Naive thymus-derived CD4-positive, alpha-beta T cell (primary cell): ENCODE measurements at regions not wholly inside any gene's neighbourhood (a gene's known extent, or its start where the extent isn't known, plus 50 kb on each side); places are given as distances from the start of the nearest gene placed in this dataset.

Source experiments
- ATAC-seq: fragments of 150-1000 bp; cut with Tn5 transposase; 2 replicates; pipeline ENCODE4 v1.10.0; 2021; ENCODE audit warnings: mild to moderate bottlenecking, moderate library complexity
- CTCF ChIA-PET: fragments of 350-600 bp; sonication (Branson Sonifier 250); formaldehyde crosslinking; loops from one replicate; lab custom pipeline; 2021; ENCODE audit warnings: antibody characterized with exemption; lab: Charles Lee
- POLR2A ChIA-PET: fragments of 350-600 bp; sonication (Branson Sonifier 250); formaldehyde crosslinking; loops from one replicate; lab custom pipeline; 2021; ENCODE audit warnings: antibody characterized with exemption, inconsistent platforms; lab: Charles Lee
- DNase-seq, 9 donors: peaks; one replicate each; pipeline versions ENCODE4 v3.0.0 to v3.0.0-alpha.2; 2020 to 2022; ENCODE audit warnings: mixed read lengths in 1 of 9
- H3K27ac ChIP-seq: one replicate; pipeline ENCODE4 v1.7.0; 2013; ENCODE audit warnings: mild to moderate bottlenecking, low read depth, low read length, moderate library complexity
- H3K27me3 ChIP-seq, 2 donors: one replicate each; pipeline ENCODE4 v1.7.0; 2013; ENCODE audit warnings: low read length in 2 of 2, mild to moderate bottlenecking in 2 of 2, moderate library complexity in 2 of 2; ENCODE audit not compliant: control insufficient read depth in 2 of 2, insufficient read depth in 2 of 2
- H3K36me3 ChIP-seq, 3 experiments: 1 replicate in 2 of 3; 2 replicates in 1 of 3; pipeline ENCODE4 v1.7.0; 2013; ENCODE audit warnings: low read length in 3 of 3, mild to moderate bottlenecking in 3 of 3, moderate library complexity in 1 of 3; ENCODE audit not compliant: insufficient read depth in 3 of 3, control insufficient read depth in 2 of 3
- H3K4me1 ChIP-seq, 2 donors: one replicate each; pipeline ENCODE4 v1.7.0; 2013; ENCODE audit warnings: low read length in 2 of 2, mild to moderate bottlenecking in 2 of 2, moderate library complexity in 1 of 2; ENCODE audit not compliant: control insufficient read depth in 2 of 2, insufficient read depth in 2 of 2
- H3K4me3 ChIP-seq: 2 replicates; pipeline ENCODE4 v1.7.0; 2013; ENCODE audit warnings: mild to moderate bottlenecking, low read length
- H3K9me3 ChIP-seq, 3 experiments: 1 replicate in 2 of 3; 2 replicates in 1 of 3; pipeline ENCODE4 v1.7.0; 2013; ENCODE audit warnings: low read length in 3 of 3; ENCODE audit not compliant: control insufficient read depth in 2 of 3
- H3K27ac Mint-ChIP-seq, 9 donors: one replicate each; pipeline ENCODE4 v1.8.0; 2020 to 2022; ENCODE audit warnings: mixed read lengths in 9 of 9, mild to moderate bottlenecking in 8 of 9, moderate library complexity in 5 of 9, inconsistent platforms in 2 of 9
- H3K27me3 Mint-ChIP-seq, 5 donors: one replicate each; pipeline ENCODE4 v1.8.0; 2021 to 2022; ENCODE audit warnings: mixed read lengths in 5 of 5, mild to moderate bottlenecking in 1 of 5
- H3K36me3 Mint-ChIP-seq, 5 donors: one replicate each; pipeline ENCODE4 v1.8.0; 2020 to 2022; ENCODE audit warnings: mixed read lengths in 5 of 5, mild to moderate bottlenecking in 3 of 5, inconsistent platforms in 1 of 5
- H3K4me1 Mint-ChIP-seq, 7 donors: one replicate each; pipeline ENCODE4 v1.8.0; 2020 to 2022; ENCODE audit warnings: mixed read lengths in 7 of 7, mild to moderate bottlenecking in 3 of 7, inconsistent platforms in 1 of 7
- H3K4me3 Mint-ChIP-seq, 10 donors: one replicate each; pipeline ENCODE4 v1.8.0; 2020 to 2022; ENCODE audit warnings: mild to moderate bottlenecking in 10 of 10, mixed read lengths in 10 of 10, moderate library complexity in 6 of 10, inconsistent platforms in 2 of 10
- H3K9me3 Mint-ChIP-seq, 11 donors: one replicate each; pipeline ENCODE4 v1.8.0; 2020 to 2022; ENCODE audit warnings: mixed read lengths in 11 of 11, mild to moderate bottlenecking in 4 of 11, inconsistent platforms in 1 of 11, moderate library complexity in 1 of 11
- intact Hi-C, 2 donors: fragments of 100-400 bp; cut with micrococcal nuclease; formaldehyde crosslinking; loops; one replicate each; pipeline ENCODE4 v1.15.1; 2023

DNA sequence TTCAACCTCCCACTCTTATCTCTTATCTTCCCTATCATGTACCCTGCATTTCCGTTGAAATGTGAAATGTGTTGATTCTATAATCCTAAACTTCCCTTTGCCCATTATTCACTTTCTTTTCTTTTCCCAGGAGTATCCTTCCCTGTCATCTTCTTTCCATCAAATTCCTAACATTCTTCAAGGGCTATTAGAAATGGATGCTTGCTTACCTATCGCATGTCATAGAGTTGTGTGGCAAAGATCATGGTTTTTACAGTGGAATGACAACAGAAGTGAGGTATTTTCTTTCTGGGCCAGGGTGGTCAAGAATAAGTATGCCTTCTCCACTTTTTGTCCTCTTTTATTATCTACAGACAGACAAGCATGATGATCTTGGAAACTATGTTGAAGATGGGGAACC lies 124.4 kb upstream of the SLC5A12 start:
- Histone ChIP-seq H3K4me3 (no peak overlapping the region), H3K27ac (no peak overlapping the region), H3K36me3 (no peaks in the 10 kb centered on the region), H3K9me3 (no peaks in the 10 kb centered on the region), H3K27me3 (no peaks in the 10 kb centered on the region), H3K4me1 (no peaks in the 10 kb centered on the region)
- POLR2A ChIA-PET = no interaction called here
- no peak for DNase-seq
- Mint-ChIP-seq H3K4me1 (no peaks in the 10 kb centered on the region), H3K4me3 (no peak overlapping the region), H3K9me3 (peaks cover 0 to 13% (median 3%) of the 10 kb centered on the region in 11 donors), H3K36me3 (peaks cover 0 to 3% (median 0%) of the 10 kb centered on the region in 5 donors), H3K27me3 (no peaks in the 10 kb centered on the region), H3K27ac (no peak overlapping the region)
- CTCF ChIA-PET = no interaction called here
- intact Hi-C loops = no loop called here
- no peak for ATAC-seq

DNA sequence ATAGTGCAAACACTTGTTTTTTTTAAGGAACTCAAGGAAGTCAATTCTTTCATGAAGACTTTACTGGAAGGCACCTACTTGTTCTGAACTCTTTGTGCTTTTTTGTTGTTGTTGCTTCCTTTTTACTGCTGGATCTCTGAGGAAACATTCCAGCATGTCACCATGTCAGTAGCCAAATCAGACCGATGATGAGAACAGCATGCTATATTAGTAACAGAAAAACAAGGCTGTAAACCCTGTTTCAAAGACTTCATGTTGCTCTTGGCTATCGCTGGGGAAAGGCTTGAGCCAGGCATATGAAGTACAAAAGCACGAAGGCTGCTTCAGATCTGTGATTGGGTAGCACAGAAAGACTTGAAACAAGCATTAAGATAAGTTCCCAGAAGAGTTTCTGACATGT lies 125.6 kb upstream of the SLC5A12 start:
- H3K36me3 Mint-ChIP-seq = peaks cover 0 to 3% (median 0%) of the 10 kb centered on the region in 5 donors
- no peaks in the 10 kb centered on the region for H3K4me1 Mint-ChIP-seq
- ChIA-PET CTCF (no interaction called here), POLR2A (no interaction called here)
- intact Hi-C loops = no loop called here
- H3K27ac ChIP-seq = no peak overlapping the region
- no peaks in the 10 kb centered on the region for H3K36me3 ChIP-seq
- no peaks in the 10 kb centered on the region for H3K4me1 ChIP-seq
- no peaks in the 10 kb centered on the region for H3K27me3 Mint-ChIP-seq
- no peaks in the 10 kb centered on the region for H3K9me3 ChIP-seq
- H3K27me3 ChIP-seq = no peaks in the 10 kb centered on the region
- no peak overlapping the region for H3K4me3 ChIP-seq
- H3K9me3 Mint-ChIP-seq = peaks cover 0 to 17% (median 6%) of the 10 kb centered on the region in 11 donors
- no peak for DNase-seq
- H3K27ac Mint-ChIP-seq = no peak overlapping the region
- ATAC-seq = no peak
- no peak overlapping the region for H3K4me3 Mint-ChIP-seq

- no peaks in the 10 kb centered on the region for H3K36me3 ChIP-seq
- intact Hi-C loops = no loop called here
- H3K27ac ChIP-seq = no peak overlapping the region
- H3K27me3 ChIP-seq = no peaks in the 10 kb centered on the region
- no peak overlapping the region for H3K4me3 ChIP-seq
- no peaks in the 10 kb centered on the region for H3K4me1 ChIP-seq
- POLR2A ChIA-PET = no interaction called here
- DNase-seq (no peak), ATAC-seq (no peak)
- Mint-ChIP-seq H3K36me3 (peaks cover 0 to 3% (median 0%) of the 10 kb centered on the region in 5 donors), H3K4me3 (no peak overlapping the region), H3K9me3 (peaks cover 0 to 17% (median 6%) of the 10 kb centered on the region in 11 donors), H3K4me1 (no peaks in the 10 kb centered on the region), H3K27ac (no peak overlapping the region), H3K27me3 (no peaks in the 10 kb centered on the region)
- H3K9me3 ChIP-seq = no peaks in the 10 kb centered on the region
- CTCF ChIA-PET = no interaction called here
These were observed 126.1 kb upstream of the SLC5A12 start for GRCh38 chr11:26847977-26848376.

GRCh38 chr11:26849036-26849435 lies 127.2 kb upstream of the SLC5A12 start:
- peaks cover 0 to 22% (median 6%) of the 10 kb centered on the region in 11 donors for H3K9me3 Mint-ChIP-seq
- Histone ChIP-seq H3K27me3 (no peaks in the 10 kb centered on the region), H3K4me1 (no peaks in the 10 kb centered on the region), H3K36me3 (no peaks in the 10 kb centered on the region), H3K9me3 (no peaks in the 10 kb centered on the region), H3K4me3 (no peak overlapping the region), H3K27ac (no peak overlapping the region)
- no peak for ATAC-seq
- no peak overlapping the region for H3K4me3 Mint-ChIP-seq
- H3K27ac Mint-ChIP-seq = no peak overlapping the region
- peaks cover 0 to 3% (median 0%) of the 10 kb centered on the region in 5 donors for H3K36me3 Mint-ChIP-seq
- POLR2A ChIA-PET = no interaction called here
- no peaks in the 10 kb centered on the region for H3K4me1 Mint-ChIP-seq
- intact Hi-C loops = no loop called here
- no peak for DNase-seq
- no peaks in the 10 kb centered on the region for H3K27me3 Mint-ChIP-seq
- CTCF ChIA-PET = no interaction called here

- Mint-ChIP-seq H3K4me3 (no peak overlapping the region), H3K9me3 (peaks cover 0 to 19% (median 6%) of the 10 kb centered on the region in 11 donors), H3K27ac (no peak overlapping the region), H3K4me1 (no peaks in the 10 kb centered on the region), H3K27me3 (no peaks in the 10 kb centered on the region), H3K36me3 (peaks cover 0 to 3% (median 0%) of the 10 kb centered on the region in 5 donors)
- Histone ChIP-seq H3K9me3 (no peaks in the 10 kb centered on the region), H3K4me1 (no peaks in the 10 kb centered on the region), H3K27ac (no peak overlapping the region), H3K27me3 (no peaks in the 10 kb centered on the region), H3K36me3 (no peaks in the 10 kb centered on the region), H3K4me3 (no peak overlapping the region)
- ChIA-PET POLR2A (no interaction called here), CTCF (no interaction called here)
- no peak for DNase-seq
- intact Hi-C loops = no loop called here
- no peak for ATAC-seq
These were observed 129.4 kb upstream of the SLC5A12 start for GRCh38 chr11:26851291-26851690.

DNA sequence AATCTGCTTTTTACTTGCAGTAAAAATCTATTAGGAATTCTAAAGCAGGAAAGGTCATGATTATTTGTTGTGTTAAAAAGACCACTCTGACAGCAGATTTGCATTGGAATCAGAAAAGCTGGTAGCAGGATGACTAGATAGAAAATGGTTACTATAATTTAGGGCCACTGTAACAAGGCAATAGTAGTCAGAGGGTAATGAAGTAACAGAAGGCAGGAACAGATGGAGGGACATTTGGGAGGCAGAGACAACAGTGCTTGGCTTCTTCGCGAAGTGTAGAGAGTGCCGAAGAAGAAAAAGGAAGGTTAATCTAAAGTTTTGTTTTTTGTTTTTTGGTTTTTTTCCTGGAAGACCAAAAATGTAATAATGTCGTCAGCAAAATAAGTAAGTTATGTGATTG lies 129.8 kb upstream of the SLC5A12 start:
- DNase-seq (no peak), ATAC-seq (no peak)
- H3K4me3 Mint-ChIP-seq = no peak overlapping the region
- Histone ChIP-seq H3K27ac (no peak overlapping the region), H3K9me3 (no peaks in the 10 kb centered on the region), H3K27me3 (no peaks in the 10 kb centered on the region), H3K4me1 (no peaks in the 10 kb centered on the region), H3K36me3 (no peaks in the 10 kb centered on the region), H3K4me3 (no peak overlapping the region)
- H3K27me3 Mint-ChIP-seq = no peaks in the 10 kb centered on the region
- no peaks in the 10 kb centered on the region for H3K4me1 Mint-ChIP-seq
- intact Hi-C loops = no loop called here
- peaks cover 0 to 17% (median 5%) of the 10 kb centered on the region in 11 donors for H3K9me3 Mint-ChIP-seq
- CTCF ChIA-PET = no interaction called here
- no peak overlapping the region for H3K27ac Mint-ChIP-seq
- POLR2A ChIA-PET = no interaction called here
- H3K36me3 Mint-ChIP-seq = peaks cover 0 to 3% (median 0%) of the 10 kb centered on the region in 5 donors

DNA sequence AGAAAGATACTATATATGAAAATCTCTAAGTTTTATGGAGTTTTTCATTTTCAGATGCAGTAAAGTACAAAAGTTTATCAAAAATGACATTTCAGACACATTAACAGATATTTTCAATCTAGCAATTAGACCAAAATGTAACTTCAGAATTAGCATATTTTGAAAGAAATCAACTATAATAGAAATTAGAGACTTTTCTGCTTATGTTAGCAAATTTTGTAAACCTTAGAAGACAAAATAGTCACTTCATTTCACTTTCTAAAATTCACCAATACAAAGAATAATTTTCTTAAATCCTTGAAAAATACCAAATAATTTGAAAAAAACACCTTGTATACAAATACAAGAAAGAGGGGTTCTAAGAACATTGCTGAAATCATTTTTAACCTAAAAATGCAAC lies 135.8 kb upstream of the FIBIN start:
- Histone ChIP-seq H3K27ac (no peak overlapping the region), H3K4me3 (no peak overlapping the region), H3K36me3 (no peaks in the 10 kb centered on the region), H3K9me3 (no peaks in the 10 kb centered on the region), H3K4me1 (no peaks in the 10 kb centered on the region), H3K27me3 (no peaks in the 10 kb centered on the region)
- POLR2A ChIA-PET = no interaction called here
- ATAC-seq (no peak), DNase-seq (no peak)
- no peaks in the 10 kb centered on the region for H3K4me1 Mint-ChIP-seq
- H3K9me3 Mint-ChIP-seq = peaks cover 0 to 9% (median 0%) of the 10 kb centered on the region in 11 donors
- H3K27ac Mint-ChIP-seq = no peak overlapping the region
- intact Hi-C loops = no loop called here
- no peaks in the 10 kb centered on the region for H3K27me3 Mint-ChIP-seq
- no peak overlapping the region for H3K4me3 Mint-ChIP-seq
- CTCF ChIA-PET = no interaction called here
- H3K36me3 Mint-ChIP-seq = no peaks in the 10 kb centered on the region
